ENCODE measurements at regions not wholly inside any gene's neighbourhood (a gene's known extent, or its start where the extent isn't known, plus 50 kb on each side); places are given as distances from the start of the nearest gene placed in this dataset.
A peak's percentile ranks its signal among the peaks of the same experiment; 100 is the strongest.
"Not testable (repeated sequence)": the region's sequence is repeated elsewhere in the genome, so short reads cannot be mapped to it uniquely, and the experiment has no call there.

DNA sequence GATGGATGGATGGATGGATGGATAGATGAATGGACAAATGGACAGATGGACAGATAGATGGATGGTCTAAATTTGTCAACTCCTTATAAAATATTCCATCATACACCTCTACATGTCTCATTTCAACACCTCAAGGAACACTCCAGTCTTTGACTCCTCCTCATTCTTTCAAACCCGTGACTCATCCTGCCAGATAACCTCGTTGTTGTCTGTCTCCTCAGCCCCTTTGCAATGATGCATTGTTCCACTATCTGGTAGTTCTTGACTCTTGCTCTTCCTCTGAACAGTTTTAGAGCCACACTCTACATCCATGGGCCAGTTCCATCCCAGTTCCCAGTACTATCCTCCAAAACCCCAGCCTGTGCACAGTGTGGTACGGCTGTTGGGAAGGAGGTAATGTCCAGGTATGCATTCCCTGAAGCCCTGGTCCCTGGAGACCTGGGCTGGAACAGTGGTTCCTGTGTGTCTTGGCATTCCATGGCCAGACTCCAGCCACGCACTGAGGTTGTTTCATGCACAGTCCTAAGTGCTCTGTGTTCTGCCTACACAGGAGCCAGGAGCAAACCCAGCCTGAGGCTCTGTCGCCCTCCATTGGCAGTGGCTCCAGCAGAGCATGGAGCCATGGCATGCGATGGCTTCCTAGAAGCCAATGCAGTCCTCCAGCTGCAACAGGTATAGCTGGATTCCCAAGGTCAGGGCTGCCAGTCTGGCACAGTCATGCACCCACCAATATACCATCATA lies 105.7 kb downstream of the C17orf67 start:
- Histone ChIP-seq H3K4me3 (ENCODE audit: control insufficient read depth in 1 of 2, extremely low read depth in 1 of 2, low read length in 1 of 2) (no peak overlapping the region), H3K36me3 (ENCODE audit: control insufficient read depth in 2 of 2, extremely low read depth in 1 of 2, insufficient read depth in 1 of 2, low read length in 1 of 2) (no peaks in the 10 kb centered on the region), H3K27me3 (replicated peaks in 1 of 2; ENCODE audit: control insufficient read depth in 2 of 2, extremely low read depth in 1 of 2, insufficient read depth in 2 of 2, low read length in 1 of 2) (peaks cover 0 to 11% of the 10 kb centered on the region in 2 experiments), H3K4me1 (ENCODE audit: control insufficient read depth in 1 of 2, extremely low read depth in 1 of 2, insufficient read depth in 2 of 2, low read length in 2 of 2) (no peaks in the 10 kb centered on the region), H3K9me3 (no peaks in the 10 kb centered on the region), H3K27ac (ENCODE audit: low read length) (no peak overlapping the region)
- 72% methylated on average over 5 of the region's 6 CpGs for WGBS (ENCODE audit: insufficient coverage)
- no peak for DNase-seq
- Mint-ChIP-seq H3K4me3 (no peak overlapping the region), H3K27ac (no peak overlapping the region), H3K27me3 (peaks cover 0 to 8% of the 10 kb centered on the region in 2 donors), H3K9me3 (no peaks in the 10 kb centered on the region), H3K36me3 (no peaks in the 10 kb centered on the region), H3K4me1 (no peaks in the 10 kb centered on the region)
- ChIA-PET CTCF (no interaction called here), POLR2A (no interaction called here)
- ATAC-seq (replicated peaks in 1 of 4), result no peak

DNA sequence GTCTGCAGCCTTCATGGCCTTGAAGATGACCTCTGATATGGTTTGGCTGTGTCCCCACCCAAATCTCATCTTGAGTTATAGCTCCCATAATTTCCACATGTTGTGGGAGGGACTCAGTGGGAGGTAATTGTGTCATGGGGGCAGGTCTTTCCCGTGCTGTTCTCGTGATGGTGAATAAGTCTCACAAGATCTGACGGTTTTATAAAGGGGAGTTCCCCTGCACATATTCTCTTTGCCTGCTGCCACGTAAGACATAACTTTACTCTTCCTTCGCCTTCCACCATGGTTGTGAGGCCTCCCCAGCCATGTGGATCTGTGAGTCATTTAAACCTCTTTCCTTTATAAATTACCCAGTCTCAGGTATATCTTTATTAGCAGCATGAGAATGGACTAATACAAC lies 102.6 kb downstream of the C17orf67 start:
- H3K9me3 ChIP-seq; CTCF ChIA-PET; H3K36me3 Mint-ChIP-seq; POLR2A ChIA-PET; H3K9me3 Mint-ChIP-seq; H3K4me1 Mint-ChIP-seq; H3K4me3 ChIP-seq (ENCODE audit: control insufficient read depth in 1 of 2, extremely low read depth in 1 of 2, low read length in 1 of 2); H3K4me1 ChIP-seq (ENCODE audit: control insufficient read depth in 1 of 2, extremely low read depth in 1 of 2, insufficient read depth in 2 of 2, low read length in 2 of 2); DNase-seq; H3K27ac ChIP-seq (ENCODE audit: low read length); ATAC-seq (replicated peaks in 1 of 4); H3K4me3 Mint-ChIP-seq; H3K27me3 Mint-ChIP-seq; H3K36me3 ChIP-seq (ENCODE audit: control insufficient read depth in 2 of 2, extremely low read depth in 1 of 2, insufficient read depth in 1 of 2, low read length in 1 of 2); H3K27me3 ChIP-seq (replicated peaks in 1 of 2; ENCODE audit: control insufficient read depth in 2 of 2, extremely low read depth in 1 of 2, insufficient read depth in 2 of 2, low read length in 1 of 2); H3K27ac Mint-ChIP-seq: not testable (repeated sequence)
- 58% methylated on average over 2 of the region's 5 CpGs for WGBS (ENCODE audit: insufficient coverage)

DNA sequence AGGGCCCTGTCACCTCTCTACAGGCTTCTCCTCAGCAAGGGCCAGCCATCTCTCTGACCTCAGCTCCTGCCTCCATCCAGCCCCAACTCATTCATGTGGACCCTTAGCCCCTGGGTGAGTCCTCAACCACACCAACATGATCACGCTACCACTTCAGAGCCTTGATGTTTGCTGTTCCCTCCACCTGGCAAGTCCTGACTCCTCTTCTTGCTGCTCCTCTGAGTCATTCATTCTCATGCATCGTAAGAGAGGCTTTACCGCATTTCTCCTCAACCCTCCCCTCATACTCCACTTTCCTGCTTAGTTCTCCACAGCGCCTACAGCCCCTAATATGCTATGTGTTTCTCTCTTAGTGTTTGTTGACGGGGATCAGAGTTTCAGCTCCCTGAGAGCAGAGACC lies 99.9 kb downstream of the C17orf67 start:
- WGBS (ENCODE audit: insufficient coverage), result 100% methylated on average over 1 of the region's 5 CpGs
- H3K4me3 ChIP-seq (ENCODE audit: control insufficient read depth in 1 of 2, extremely low read depth in 1 of 2, low read length in 1 of 2), result no peak overlapping the region
- ChIA-PET CTCF (no interaction called here), POLR2A (no interaction called here)
- H3K27me3 ChIP-seq (replicated peaks in 1 of 2; ENCODE audit: control insufficient read depth in 2 of 2, extremely low read depth in 1 of 2, insufficient read depth in 2 of 2, low read length in 1 of 2), result peaks cover 0 to 6% of the 10 kb centered on the region in 2 experiments
- no peaks in the 10 kb centered on the region for H3K4me1 ChIP-seq (ENCODE audit: control insufficient read depth in 1 of 2, extremely low read depth in 1 of 2, insufficient read depth in 2 of 2, low read length in 2 of 2)
- no peak overlapping the region for H3K27ac Mint-ChIP-seq
- no peak for DNase-seq
- H3K4me3 Mint-ChIP-seq, result no peak overlapping the region
- no peaks in the 10 kb centered on the region for H3K4me1 Mint-ChIP-seq
- H3K27me3 Mint-ChIP-seq, result peaks cover 0 to 6% of the 10 kb centered on the region in 2 donors
- no peaks in the 10 kb centered on the region for H3K9me3 ChIP-seq
- no peak overlapping the region for H3K27ac ChIP-seq (ENCODE audit: low read length)
- no peaks in the 10 kb centered on the region for H3K9me3 Mint-ChIP-seq
- no peaks in the 10 kb centered on the region for H3K36me3 Mint-ChIP-seq
- H3K36me3 ChIP-seq (ENCODE audit: control insufficient read depth in 2 of 2, extremely low read depth in 1 of 2, insufficient read depth in 1 of 2, low read length in 1 of 2), result no peaks in the 10 kb centered on the region
- no peak for ATAC-seq (replicated peaks in 1 of 4)

DNA sequence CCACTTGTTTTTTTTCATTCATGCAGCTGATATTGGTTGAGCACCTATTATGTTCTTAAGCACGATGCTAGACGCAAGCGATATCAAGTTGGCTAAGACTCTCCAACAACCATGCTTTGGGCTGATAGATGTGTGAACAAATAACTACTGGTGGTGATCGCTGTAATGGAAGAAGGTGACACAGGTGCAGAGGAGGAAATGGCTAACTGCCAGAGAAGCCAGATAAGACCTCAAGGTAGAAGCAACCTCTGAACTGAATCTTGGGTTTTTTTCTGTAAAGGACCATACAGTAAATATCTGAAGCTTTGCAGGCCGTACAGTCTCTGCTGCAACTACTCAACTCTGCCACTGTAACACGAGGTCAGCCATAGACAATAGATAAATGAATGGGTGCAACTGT lies 97.9 kb downstream of the C17orf67 start:
- Histone ChIP-seq H3K36me3 (ENCODE audit: control insufficient read depth in 2 of 2, extremely low read depth in 1 of 2, insufficient read depth in 1 of 2, low read length in 1 of 2) (no peaks in the 10 kb centered on the region), H3K27me3 (replicated peaks in 1 of 2; ENCODE audit: control insufficient read depth in 2 of 2, extremely low read depth in 1 of 2, insufficient read depth in 2 of 2, low read length in 1 of 2) (peaks cover 0 to 12% of the 10 kb centered on the region in 2 experiments), H3K4me3 (ENCODE audit: control insufficient read depth in 1 of 2, extremely low read depth in 1 of 2, low read length in 1 of 2) (no peak overlapping the region), H3K4me1 (ENCODE audit: control insufficient read depth in 1 of 2, extremely low read depth in 1 of 2, insufficient read depth in 2 of 2, low read length in 2 of 2) (no peaks in the 10 kb centered on the region), H3K27ac (ENCODE audit: low read length) (no peak overlapping the region), H3K9me3 (no peaks in the 10 kb centered on the region)
- CTCF ChIA-PET, result interaction anchor here in 1 of 2 donors (0.7 kb wide), 1 partner anchor 20 kb away, joined by 3 read pairs; no protein-coding TSS in a partner anchor
- POLR2A ChIA-PET, result no interaction called here
- no peaks in the 10 kb centered on the region for H3K4me1 Mint-ChIP-seq
- no peak overlapping the region for H3K4me3 Mint-ChIP-seq
- H3K27ac Mint-ChIP-seq, result no peak overlapping the region
- DNase-seq (no peak), ATAC-seq (replicated peaks in 1 of 4) (no peak)
- no peaks in the 10 kb centered on the region for H3K36me3 Mint-ChIP-seq
- WGBS (ENCODE audit: insufficient coverage), result 82% methylated on average over 2 of the region's 6 CpGs
- peaks cover 0 to 6% of the 10 kb centered on the region in 2 donors for H3K27me3 Mint-ChIP-seq
- H3K9me3 Mint-ChIP-seq, result no peaks in the 10 kb centered on the region

DNA sequence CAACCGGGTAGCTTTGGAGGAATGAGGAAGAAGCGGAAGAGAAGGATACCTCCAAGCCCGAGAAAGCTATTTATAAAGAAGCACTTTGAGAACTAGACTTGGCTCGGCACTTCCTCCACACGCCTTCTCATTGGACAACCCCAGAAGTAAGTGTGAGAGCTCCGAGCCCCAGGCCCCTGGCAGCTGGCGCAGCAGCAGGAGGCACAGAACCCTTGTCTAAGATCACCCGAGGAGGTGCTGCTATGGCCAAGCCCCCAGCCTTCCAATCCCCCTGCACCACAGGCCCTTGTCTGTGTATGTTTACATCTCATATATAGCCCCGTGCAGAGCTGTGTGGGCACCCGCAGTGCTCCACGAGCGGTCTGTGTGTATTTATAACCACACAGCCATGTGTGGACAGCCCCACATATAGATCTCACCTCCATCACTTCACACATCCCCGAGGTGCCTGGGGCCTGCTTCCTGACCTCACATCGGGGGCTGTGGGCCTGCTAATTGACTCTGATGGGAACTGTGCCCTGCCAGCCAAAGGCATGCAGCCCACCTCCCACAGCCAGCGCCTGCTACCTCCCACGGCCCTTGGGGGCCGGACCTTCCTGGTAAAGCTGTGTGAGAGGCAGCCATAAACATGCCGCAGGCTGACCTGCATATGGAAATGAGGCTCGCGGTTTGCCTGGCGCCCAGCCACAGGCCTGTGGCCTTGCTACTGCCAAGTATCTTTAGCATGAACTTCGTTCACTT lies 96.1 kb downstream of the C17orf67 start:
- WGBS (ENCODE audit: insufficient coverage), result 82% methylated on average over 18 of the region's 22 CpGs
- DNase-seq (peak in 3 of 35 experiments; percentile 4 to 10 (median 10)), ATAC-seq (replicated peaks in 1 of 4) (peak in 1 of 4 experiments; percentile 29)
- H3K36me3 Mint-ChIP-seq, result no peaks in the 10 kb centered on the region
- no peaks in the 10 kb centered on the region for H3K4me1 ChIP-seq (ENCODE audit: control insufficient read depth in 1 of 2, extremely low read depth in 1 of 2, insufficient read depth in 2 of 2, low read length in 2 of 2)
- H3K27me3 Mint-ChIP-seq, result peaks cover 5 to 6% of the 10 kb centered on the region in 2 donors
- no peak overlapping the region for H3K4me3 ChIP-seq (ENCODE audit: control insufficient read depth in 1 of 2, extremely low read depth in 1 of 2, low read length in 1 of 2)
- no peaks in the 10 kb centered on the region for H3K9me3 ChIP-seq
- H3K9me3 Mint-ChIP-seq, result no peaks in the 10 kb centered on the region
- no peak overlapping the region for H3K27ac Mint-ChIP-seq
- no peaks in the 10 kb centered on the region for H3K36me3 ChIP-seq (ENCODE audit: control insufficient read depth in 2 of 2, extremely low read depth in 1 of 2, insufficient read depth in 1 of 2, low read length in 1 of 2)
- ChIA-PET CTCF (interaction anchor here in 1 of 2 donors (0.6 kb wide), 1 partner anchor 29 kb away, joined by 10 read pairs; no protein-coding TSS in a partner anchor), POLR2A (no interaction called here)
- no peaks in the 10 kb centered on the region for H3K4me1 Mint-ChIP-seq
- H3K27me3 ChIP-seq (replicated peaks in 1 of 2; ENCODE audit: control insufficient read depth in 2 of 2, extremely low read depth in 1 of 2, insufficient read depth in 2 of 2, low read length in 1 of 2), result peaks cover 0 to 12% of the 10 kb centered on the region in 2 experiments
- no peak overlapping the region for H3K4me3 Mint-ChIP-seq
- no peak overlapping the region for H3K27ac ChIP-seq (ENCODE audit: low read length)

DNA sequence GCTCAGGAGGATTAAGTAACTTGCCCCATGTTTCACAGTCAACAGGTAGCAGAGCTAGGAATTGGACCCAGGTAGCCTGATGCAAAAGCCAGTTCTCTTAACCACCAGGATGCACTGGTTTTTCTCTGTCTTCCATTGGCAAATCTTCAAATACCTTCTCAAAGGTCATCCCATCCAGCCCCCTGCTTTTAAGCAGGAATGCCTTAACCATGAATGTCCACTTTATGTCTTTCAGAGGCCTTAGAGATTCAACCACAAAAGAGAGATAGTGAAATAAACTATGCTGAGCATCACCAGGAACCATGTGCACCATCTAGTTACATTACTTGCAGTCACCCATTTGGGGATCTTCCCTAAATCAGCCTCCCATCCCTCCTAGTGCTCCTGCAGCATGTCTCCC lies 94.3 kb downstream of the C17orf67 start:
- CTCF ChIA-PET, result no interaction called here
- Histone ChIP-seq H3K9me3 (no peaks in the 10 kb centered on the region), H3K27ac (ENCODE audit: low read length) (no peak overlapping the region), H3K36me3 (ENCODE audit: control insufficient read depth in 2 of 2, extremely low read depth in 1 of 2, insufficient read depth in 1 of 2, low read length in 1 of 2) (no peaks in the 10 kb centered on the region), H3K4me1 (ENCODE audit: control insufficient read depth in 1 of 2, extremely low read depth in 1 of 2, insufficient read depth in 2 of 2, low read length in 2 of 2) (no peaks in the 10 kb centered on the region), H3K4me3 (ENCODE audit: control insufficient read depth in 1 of 2, extremely low read depth in 1 of 2, low read length in 1 of 2) (no peak overlapping the region), H3K27me3 (replicated peaks in 1 of 2; ENCODE audit: control insufficient read depth in 2 of 2, extremely low read depth in 1 of 2, insufficient read depth in 2 of 2, low read length in 1 of 2) (peaks cover 0 to 14% of the 10 kb centered on the region in 2 experiments)
- Mint-ChIP-seq H3K4me1 (no peaks in the 10 kb centered on the region), H3K9me3 (no peaks in the 10 kb centered on the region), H3K4me3 (no peak overlapping the region), H3K27me3 (peaks cover 5 to 6% of the 10 kb centered on the region in 2 donors), H3K36me3 (no peaks in the 10 kb centered on the region), H3K27ac (no peak overlapping the region)
- POLR2A ChIA-PET, result no interaction called here
- no peak for ATAC-seq (replicated peaks in 1 of 4)
- no peak for DNase-seq

Data from T-cell (primary cell).